ENCODE measurements at regions not wholly inside any gene's neighbourhood (a gene's known extent, or its start where the extent isn't known, plus 50 kb on each side); places are given as distances from the start of the nearest gene placed in this dataset.
A peak's percentile ranks its signal among the peaks of the same experiment; 100 is the strongest.

DNA sequence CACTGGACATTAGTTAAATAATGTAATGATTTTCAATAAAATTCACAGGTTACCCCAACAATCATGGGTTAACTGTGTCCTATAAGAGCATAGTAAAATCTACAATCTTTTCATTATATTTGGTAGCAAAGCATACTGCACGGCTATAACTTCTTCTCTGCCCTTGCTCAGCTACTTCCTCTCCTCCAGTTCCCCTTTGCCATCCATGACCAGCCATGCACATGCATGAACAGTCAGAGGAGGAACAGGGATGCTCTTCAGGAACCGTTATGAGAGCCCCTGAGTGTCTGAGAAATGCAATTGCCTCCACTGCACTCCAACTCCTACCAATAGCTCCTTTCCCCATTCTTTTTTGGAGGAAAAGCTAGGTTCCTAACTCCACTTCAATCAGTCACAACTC, 646.7 kb downstream of the LTN1 start:
- H3K36me3 ChIP-seq (ENCODE audit: insufficient read depth, low read length): no peaks in the 10 kb centered on the region
- H3K79me2 ChIP-seq (ENCODE audit: insufficient read depth, low read length): no peaks in the 10 kb centered on the region
- DNase-seq (ENCODE audit: insufficient read length, low spot score, missing footprints): no peak
- H3K27ac ChIP-seq (ENCODE audit: low read depth, low read length): no peak overlapping the region
- no peaks in the 10 kb centered on the region for H4K20me1 ChIP-seq (ENCODE audit: insufficient read depth, low read length)
- no peaks in the 10 kb centered on the region for H3K4me1 ChIP-seq (ENCODE audit: insufficient read depth, low read length)
- no peaks in the 10 kb centered on the region for H3K9me3 ChIP-seq (ENCODE audit: low read depth, low read length)
- TF ChIP-seq, protein P1, sequence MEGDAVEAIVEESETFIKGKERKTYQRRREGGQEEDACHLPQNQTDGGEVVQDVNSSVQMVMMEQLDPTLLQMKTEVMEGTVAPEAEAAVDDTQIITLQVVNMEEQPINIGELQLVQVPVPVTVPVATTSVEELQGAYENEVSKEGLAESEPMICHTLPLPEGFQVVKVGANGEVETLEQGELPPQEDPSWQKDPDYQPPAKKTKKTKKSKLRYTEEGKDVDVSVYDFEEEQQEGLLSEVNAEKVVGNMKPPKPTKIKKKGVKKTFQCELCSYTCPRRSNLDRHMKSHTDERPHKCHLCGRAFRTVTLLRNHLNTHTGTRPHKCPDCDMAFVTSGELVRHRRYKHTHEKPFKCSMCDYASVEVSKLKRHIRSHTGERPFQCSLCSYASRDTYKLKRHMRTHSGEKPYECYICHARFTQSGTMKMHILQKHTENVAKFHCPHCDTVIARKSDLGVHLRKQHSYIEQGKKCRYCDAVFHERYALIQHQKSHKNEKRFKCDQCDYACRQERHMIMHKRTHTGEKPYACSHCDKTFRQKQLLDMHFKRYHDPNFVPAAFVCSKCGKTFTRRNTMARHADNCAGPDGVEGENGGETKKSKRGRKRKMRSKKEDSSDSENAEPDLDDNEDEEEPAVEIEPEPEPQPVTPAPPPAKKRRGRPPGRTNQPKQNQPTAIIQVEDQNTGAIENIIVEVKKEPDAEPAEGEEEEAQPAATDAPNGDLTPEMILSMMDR (IDR thresholded peaks at IDR 0.05; ENCODE audit: extremely low read depth, low read depth, low read length): no peak
- H2AFZ ChIP-seq (ENCODE audit: low read length): no peak overlapping the region
- H3K4me3 ChIP-seq (ENCODE audit: insufficient read depth, low read length): no peak overlapping the region
- H3K27me3 ChIP-seq (ENCODE audit: insufficient read depth, low read length): no peaks in the 10 kb centered on the region
- H3K4me2 ChIP-seq (ENCODE audit: insufficient read depth, low read length): no peak overlapping the region

DNA sequence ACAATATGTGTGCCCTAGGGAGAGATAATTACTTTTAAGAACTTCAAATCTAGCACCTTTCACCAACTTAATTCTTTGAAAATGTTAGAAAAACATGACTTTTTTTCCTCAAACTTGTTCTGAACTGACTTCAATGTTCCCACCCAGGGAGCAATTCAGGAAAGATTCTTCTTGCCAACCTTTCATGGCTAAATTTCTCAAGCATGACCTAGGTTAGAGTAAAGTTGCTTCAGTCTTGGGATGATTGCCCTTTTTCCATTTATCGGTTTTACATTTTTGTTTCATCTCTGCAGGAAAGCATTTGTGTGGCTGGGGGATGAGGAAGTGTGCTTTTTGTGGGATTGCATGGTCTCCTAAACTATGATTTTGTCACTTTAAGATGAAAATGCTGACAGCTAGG, 647.7 kb downstream of the LTN1 start:
- Histone ChIP-seq H3K27ac (ENCODE audit: low read depth, low read length) (no peak overlapping the region), H3K4me3 (ENCODE audit: insufficient read depth, low read length) (no peak overlapping the region), H3K27me3 (ENCODE audit: insufficient read depth, low read length) (no peaks in the 10 kb centered on the region), H4K20me1 (ENCODE audit: insufficient read depth, low read length) (no peaks in the 10 kb centered on the region), H2AFZ (ENCODE audit: low read length) (no peak overlapping the region), H3K79me2 (ENCODE audit: insufficient read depth, low read length) (no peaks in the 10 kb centered on the region), H3K36me3 (ENCODE audit: insufficient read depth, low read length) (no peaks in the 10 kb centered on the region), H3K4me1 (ENCODE audit: insufficient read depth, low read length) (no peaks in the 10 kb centered on the region), H3K4me2 (ENCODE audit: insufficient read depth, low read length) (no peak overlapping the region), H3K9me3 (ENCODE audit: low read depth, low read length) (no peaks in the 10 kb centered on the region)
- TF ChIP-seq, protein P1 (IDR thresholded peaks at IDR 0.05; ENCODE audit: extremely low read depth, low read depth, low read length): no peak
- DNase-seq (ENCODE audit: insufficient read length, low spot score, missing footprints): no peak

DNA sequence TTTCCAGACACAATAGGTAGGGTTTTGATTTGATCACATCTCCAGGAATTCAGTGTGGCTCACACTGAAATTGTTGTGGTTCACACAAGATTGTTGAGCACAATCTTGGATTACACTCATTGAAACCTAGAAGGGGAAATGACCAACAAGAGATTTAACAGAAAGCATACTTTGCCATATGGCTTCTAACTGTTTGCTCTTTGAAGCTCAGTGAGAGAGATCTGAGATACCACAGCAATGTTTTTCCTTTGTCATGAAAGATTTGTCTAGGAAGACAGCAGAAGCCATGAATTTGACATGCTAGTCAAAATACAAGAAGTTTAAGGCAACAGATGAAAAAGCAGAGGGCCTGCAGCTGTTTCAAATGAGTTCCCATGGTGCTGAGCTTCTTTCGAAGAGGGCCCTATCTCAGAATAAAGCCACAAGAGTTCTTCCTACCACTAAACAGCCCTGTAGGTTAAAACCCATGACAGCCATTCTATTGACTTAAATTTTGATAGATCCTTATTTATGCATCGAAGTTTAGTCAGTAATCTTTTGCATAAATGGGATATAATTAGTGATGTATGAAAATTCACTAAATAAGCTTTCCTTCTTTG, 650.4 kb downstream of the LTN1 start:
- TF ChIP-seq, protein P1 (IDR thresholded peaks at IDR 0.05; ENCODE audit: extremely low read depth, low read depth, low read length): no peak
- H3K36me3 ChIP-seq (ENCODE audit: insufficient read depth, low read length): no peaks in the 10 kb centered on the region
- no peaks in the 10 kb centered on the region for H3K27me3 ChIP-seq (ENCODE audit: insufficient read depth, low read length)
- H4K20me1 ChIP-seq (ENCODE audit: insufficient read depth, low read length): no peaks in the 10 kb centered on the region
- no peak overlapping the region for H3K27ac ChIP-seq (ENCODE audit: low read depth, low read length)
- H3K4me1 ChIP-seq (ENCODE audit: insufficient read depth, low read length): peaks cover 20% of the 10 kb centered on the region
- no peaks in the 10 kb centered on the region for H3K79me2 ChIP-seq (ENCODE audit: insufficient read depth, low read length)
- no peak overlapping the region for H3K4me2 ChIP-seq (ENCODE audit: insufficient read depth, low read length)
- DNase-seq (ENCODE audit: insufficient read length, low spot score, missing footprints): no peak
- H2AFZ ChIP-seq (ENCODE audit: low read length): peak overlapping the region; percentile 67
- H3K9me3 ChIP-seq (ENCODE audit: low read depth, low read length): no peaks in the 10 kb centered on the region
- no peak overlapping the region for H3K4me3 ChIP-seq (ENCODE audit: insufficient read depth, low read length)

GRCh38 chr21:28339403-28339802, 653.3 kb downstream of the LTN1 start:
- no peak overlapping the region for H3K4me2 ChIP-seq (ENCODE audit: insufficient read depth, low read length)
- H3K79me2 ChIP-seq (ENCODE audit: insufficient read depth, low read length): no peaks in the 10 kb centered on the region
- TF ChIP-seq, protein P1 (IDR thresholded peaks at IDR 0.05; ENCODE audit: extremely low read depth, low read depth, low read length): no peak
- H4K20me1 ChIP-seq (ENCODE audit: insufficient read depth, low read length): no peaks in the 10 kb centered on the region
- no peak for DNase-seq (ENCODE audit: insufficient read length, low spot score, missing footprints)
- H3K4me3 ChIP-seq (ENCODE audit: insufficient read depth, low read length): no peak overlapping the region
- no peaks in the 10 kb centered on the region for H3K27me3 ChIP-seq (ENCODE audit: insufficient read depth, low read length)
- peaks cover 30% of the 10 kb centered on the region for H3K4me1 ChIP-seq (ENCODE audit: insufficient read depth, low read length)
- peak overlapping the region; percentile 6 for H2AFZ ChIP-seq (ENCODE audit: low read length)
- no peaks in the 10 kb centered on the region for H3K36me3 ChIP-seq (ENCODE audit: insufficient read depth, low read length)
- H3K27ac ChIP-seq (ENCODE audit: low read depth, low read length): no peak overlapping the region
- H3K9me3 ChIP-seq (ENCODE audit: low read depth, low read length): no peaks in the 10 kb centered on the region

Measured in osteoblast (primary cell).